ENCODE measurements at regions not wholly inside any gene's neighbourhood (a gene's known extent, or its start where the extent isn't known, plus 50 kb on each side); places are given as distances from the start of the nearest gene placed in this dataset.

GRCh38 chr2:16413947-16414346 lies 251.7 kb downstream of the CYRIA start:
- H3K4me3 ChIP-seq (ENCODE audit: low read depth, low read length), result no peak overlapping the region
- TF ChIP-seq, protein P1, sequence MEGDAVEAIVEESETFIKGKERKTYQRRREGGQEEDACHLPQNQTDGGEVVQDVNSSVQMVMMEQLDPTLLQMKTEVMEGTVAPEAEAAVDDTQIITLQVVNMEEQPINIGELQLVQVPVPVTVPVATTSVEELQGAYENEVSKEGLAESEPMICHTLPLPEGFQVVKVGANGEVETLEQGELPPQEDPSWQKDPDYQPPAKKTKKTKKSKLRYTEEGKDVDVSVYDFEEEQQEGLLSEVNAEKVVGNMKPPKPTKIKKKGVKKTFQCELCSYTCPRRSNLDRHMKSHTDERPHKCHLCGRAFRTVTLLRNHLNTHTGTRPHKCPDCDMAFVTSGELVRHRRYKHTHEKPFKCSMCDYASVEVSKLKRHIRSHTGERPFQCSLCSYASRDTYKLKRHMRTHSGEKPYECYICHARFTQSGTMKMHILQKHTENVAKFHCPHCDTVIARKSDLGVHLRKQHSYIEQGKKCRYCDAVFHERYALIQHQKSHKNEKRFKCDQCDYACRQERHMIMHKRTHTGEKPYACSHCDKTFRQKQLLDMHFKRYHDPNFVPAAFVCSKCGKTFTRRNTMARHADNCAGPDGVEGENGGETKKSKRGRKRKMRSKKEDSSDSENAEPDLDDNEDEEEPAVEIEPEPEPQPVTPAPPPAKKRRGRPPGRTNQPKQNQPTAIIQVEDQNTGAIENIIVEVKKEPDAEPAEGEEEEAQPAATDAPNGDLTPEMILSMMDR (IDR thresholded peaks at IDR 0.05; ENCODE audit: low read depth, low read length), result no peak

- no peak overlapping the region for H3K4me3 ChIP-seq (ENCODE audit: low read depth, low read length)
- TF ChIP-seq, protein P1 (IDR thresholded peaks at IDR 0.05; ENCODE audit: low read depth, low read length), result no peak
These were observed 252.3 kb downstream of the CYRIA start for GRCh38 chr2:16413285-16413684.

DNA sequence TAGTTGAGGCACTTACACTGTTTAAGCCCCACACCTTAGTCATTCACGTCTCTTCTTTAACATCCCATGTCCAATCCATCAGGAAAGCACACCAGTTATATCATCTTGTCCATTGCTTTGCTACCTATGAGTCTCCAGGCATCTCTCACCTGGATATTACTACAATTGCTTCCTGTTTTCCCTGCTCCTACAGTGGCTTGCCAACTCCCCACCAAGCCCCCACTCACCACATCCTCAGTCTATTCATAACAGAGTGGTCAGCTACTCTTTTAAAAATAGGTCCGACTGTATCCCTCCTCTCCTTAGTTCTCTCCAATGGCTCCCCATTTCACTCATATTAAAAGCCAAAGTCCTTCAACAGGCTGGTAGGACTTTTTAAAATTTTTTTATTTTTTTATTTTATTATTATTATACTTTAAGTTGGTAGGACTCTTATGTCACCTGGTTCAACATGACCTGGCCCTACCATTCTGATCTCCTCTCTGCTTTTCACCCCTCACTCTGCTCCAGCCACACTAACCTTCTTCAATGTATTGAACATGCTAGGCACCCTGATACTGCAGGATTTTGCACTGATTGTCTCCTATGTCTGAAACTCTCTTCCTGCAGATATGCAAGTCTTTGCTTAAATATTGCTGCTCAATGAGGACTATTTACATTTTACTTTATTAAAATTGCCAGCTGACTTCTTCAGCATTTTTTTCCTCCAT lies 253.2 kb downstream of the CYRIA start:
- TF ChIP-seq, protein P1 (IDR thresholded peaks at IDR 0.05; ENCODE audit: low read depth, low read length), result no peak
- H3K4me3 ChIP-seq (ENCODE audit: low read depth, low read length), result no peak overlapping the region

- H3K4me3 ChIP-seq (ENCODE audit: low read depth, low read length), result no peak overlapping the region
- TF ChIP-seq, protein P1 (IDR thresholded peaks at IDR 0.05; ENCODE audit: low read depth, low read length), result no peak
These were observed 253.8 kb downstream of the CYRIA start for GRCh38 chr2:16411788-16412187.

- TF ChIP-seq, protein P1 (IDR thresholded peaks at IDR 0.05; ENCODE audit: low read depth, low read length), result no peak
These were observed 255.8 kb downstream of the CYRIA start for GRCh38 chr2:16409849-16410248.

DNA sequence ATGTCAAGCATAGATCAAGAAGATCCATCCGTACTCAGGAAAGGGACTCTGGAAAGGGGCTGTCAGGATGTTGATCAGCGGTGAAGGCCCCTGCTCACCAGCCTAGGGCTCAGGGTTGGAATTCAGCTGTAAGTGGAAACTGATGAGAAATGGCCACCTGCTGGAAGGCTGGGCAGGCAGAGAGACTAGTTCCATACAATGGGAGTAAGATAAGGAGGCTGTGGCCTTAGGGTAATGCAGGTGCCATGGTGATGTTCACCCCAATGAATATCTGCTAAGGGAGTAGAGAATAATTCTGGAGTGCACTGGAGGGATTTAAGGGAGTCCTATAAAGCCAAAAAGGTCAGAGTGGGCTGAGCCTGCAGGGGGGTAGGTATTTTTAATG lies 256.6 kb downstream of the CYRIA start:
- no peak overlapping the region for H3K4me3 ChIP-seq (ENCODE audit: low read depth, low read length)
- TF ChIP-seq, protein P1 (IDR thresholded peaks at IDR 0.05; ENCODE audit: low read depth, low read length), result no peak

More at GRCh38 chr2:16409849-16410248, 255.8 kb downstream of the CYRIA start:
- H3K4me3 ChIP-seq (ENCODE audit: low read depth, low read length), result no peak overlapping the region

DNA sequence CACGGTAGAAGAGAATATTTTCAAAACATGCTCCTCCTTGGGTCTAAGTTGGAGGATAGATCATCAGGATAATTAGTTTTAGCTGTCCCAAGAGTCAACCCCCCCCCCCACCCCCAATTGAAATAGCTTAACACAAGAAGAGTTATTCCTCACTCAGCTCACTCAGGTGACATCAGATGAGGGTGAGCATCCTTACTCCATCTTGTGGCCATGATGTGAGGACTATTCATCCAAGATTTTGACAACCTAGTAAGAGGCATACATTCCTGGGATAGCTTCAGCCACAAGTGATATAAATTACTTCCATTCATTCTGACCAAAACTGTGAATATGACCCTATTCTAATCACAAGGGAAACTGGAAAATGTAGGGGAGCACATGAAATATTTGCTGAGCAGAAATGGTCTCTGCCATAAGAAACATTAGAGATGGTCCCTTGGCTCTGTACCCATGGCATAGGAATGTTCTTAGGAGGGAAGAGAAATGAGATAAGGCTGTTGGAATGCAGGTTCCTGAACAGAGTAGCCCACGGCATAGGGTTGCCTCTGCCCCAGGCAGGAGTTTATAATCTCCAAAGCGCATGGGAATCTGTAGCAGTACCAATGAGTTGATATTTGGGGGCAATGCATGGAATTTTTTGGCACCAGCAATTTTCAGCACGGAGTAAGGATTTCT lies 257.2 kb downstream of the CYRIA start:
- TF ChIP-seq, protein P1 (IDR thresholded peaks at IDR 0.05; ENCODE audit: low read depth, low read length), result no peak
- no peak overlapping the region for H3K4me3 ChIP-seq (ENCODE audit: low read depth, low read length)
